IMR-90 (cell line): ENCODE measurements at regions not wholly inside any gene's neighbourhood (a gene's known extent, or its start where the extent isn't known, plus 50 kb on each side); places are given as distances from the start of the nearest gene placed in this dataset.

Experiments
- ATAC-seq: fragments of 200-7000 bp; cut with Tn5 transposase; 2 replicates; pipeline ENCODE4 v1.9.1; 2020; ENCODE audit warnings: low read depth, mild to moderate bottlenecking, moderate library complexity
- BruUV-seq: library from RNA; stranded (reverse); fragments of 400-500 nt; replicated peaks from 2 replicates; lab custom pipeline; 2021; lab: Mats Ljungman, UMichigan
- CTCF ChIA-PET: fragments of 300-600 bp; formaldehyde crosslinking; extraction: SDS; loops from one replicate; lab custom pipeline; 2021; ENCODE audit warnings: antibody characterized with exemption; lab: Yijun Ruan, JAX
- POLR2A ChIA-PET: fragments of 300-600 bp; sonication (Branson Sonifier 250); formaldehyde crosslinking; loops from one replicate; lab custom pipeline; 2022; ENCODE audit warnings: antibody characterized with exemption; ENCODE audit not compliant: unreplicated experiment; lab: Charles Lee
- DNase-seq: peaks from one replicate; pipeline ENCODE4 v3.0.0; 2013
- H2AFZ ChIP-seq: replicated peaks from 2 replicates; pipeline ENCODE3; 2013; ENCODE audit warnings: low read length, mild to moderate bottlenecking; ENCODE audit not compliant: poor library complexity
- H2AK5ac ChIP-seq: 2 replicates; pipeline ENCODE4 v1.6.1; 2013; ENCODE audit warnings: low read depth, low read length, inconsistent platforms
- H2AK9ac ChIP-seq: replicated peaks from 2 replicates; pipeline ENCODE3; 2013; ENCODE audit warnings: mild to moderate bottlenecking, low read depth, low read length, moderate library complexity; ENCODE audit not compliant: poor library complexity
- H2BK120ac ChIP-seq: 2 replicates; pipeline ENCODE4 v1.6.1; 2013; ENCODE audit warnings: low read depth, low read length, inconsistent platforms
- H2BK15ac ChIP-seq: 3 replicates; pipeline ENCODE4 v1.6.1; 2013; ENCODE audit warnings: low read depth, low read length, inconsistent platforms
- H2BK20ac ChIP-seq: 2 replicates; pipeline ENCODE4 v1.6.1; 2013; ENCODE audit warnings: low read depth, mild to moderate bottlenecking, inconsistent platforms, low read length, moderate library complexity
- H2BK5ac ChIP-seq: 2 replicates; pipeline ENCODE4 v1.6.1; 2013; ENCODE audit warnings: mild to moderate bottlenecking, low read depth, low read length, inconsistent platforms; ENCODE audit not compliant: poor library complexity, severe bottlenecking
- H3K14ac ChIP-seq: replicated peaks from 2 replicates; pipeline ENCODE4 v1.6.1; 2013; ENCODE audit warnings: low read depth, low read length, inconsistent platforms
- H3K18ac ChIP-seq: 2 replicates; pipeline ENCODE4 v1.6.1; 2013; ENCODE audit warnings: low read depth, low read length, control low read depth
- H3K23ac ChIP-seq: 2 replicates; pipeline ENCODE4 v1.6.1; 2013; ENCODE audit warnings: low read depth, low read length, inconsistent platforms
- H3K27ac ChIP-seq: 2 replicates; pipeline ENCODE4 v1.5.1; 2013; ENCODE audit warnings: mild to moderate bottlenecking, control low read depth, low read length; ENCODE audit not compliant: insufficient read depth
- H3K27me3 ChIP-seq: 2 replicates; pipeline ENCODE4 v1.6.1; 2013; ENCODE audit warnings: low read length; ENCODE audit not compliant: control insufficient read depth, insufficient read depth
- H3K36me3 ChIP-seq: 2 replicates; pipeline ENCODE4 v1.6.1; 2013; ENCODE audit warnings: low read length, mixed read lengths; ENCODE audit not compliant: control insufficient read depth, insufficient read depth
- H3K4ac ChIP-seq: 2 replicates; pipeline ENCODE4 v1.6.1; 2013; ENCODE audit warnings: low read depth, low read length, inconsistent platforms
- H3K4me1 ChIP-seq: 2 replicates; pipeline ENCODE4 v1.6.1; 2013; ENCODE audit warnings: low read length, mixed read lengths; ENCODE audit not compliant: control insufficient read depth, insufficient read depth
- H3K4me2 ChIP-seq: 2 replicates; pipeline ENCODE4 v1.6.1; 2013; ENCODE audit warnings: low read depth, mild to moderate bottlenecking, control low read depth, low read length, moderate library complexity
- H3K4me3 ChIP-seq: 2 replicates; pipeline ENCODE4 v1.5.1; 2013; ENCODE audit warnings: low read depth, mild to moderate bottlenecking, control low read depth, low read length, moderate library complexity; ENCODE audit not compliant: insufficient read depth
- H3K56ac ChIP-seq: 2 replicates; pipeline ENCODE4 v1.6.1; 2013; ENCODE audit warnings: low read length, inconsistent platforms; ENCODE audit not compliant: insufficient read depth; ENCODE audit errors: extremely low read depth
- H3K79me1 ChIP-seq, 2 experiments: 2 replicates each; pipeline ENCODE4 v1.6.1; 2013; ENCODE audit warnings: low read length in 2 of 2, inconsistent platforms in 1 of 2, low read depth in 1 of 2
- H3K9ac ChIP-seq: 2 replicates; pipeline ENCODE4 v1.6.1; 2013; ENCODE audit warnings: low read depth, low read length, control low read depth
- H3K9me1 ChIP-seq: 2 replicates; pipeline ENCODE4 v1.6.1; 2013; ENCODE audit warnings: low read length, inconsistent platforms; ENCODE audit not compliant: insufficient read depth
- H3K9me3 ChIP-seq: 2 replicates; pipeline ENCODE4 v1.6.1; 2013; ENCODE audit warnings: low read length; ENCODE audit not compliant: control insufficient read depth, insufficient read depth
- H4K20me1 ChIP-seq: 2 replicates; pipeline ENCODE4 v1.6.1; 2013; ENCODE audit warnings: low read length, inconsistent platforms; ENCODE audit not compliant: insufficient read depth
- H4K5ac ChIP-seq: 2 replicates; pipeline ENCODE4 v1.6.1; 2013; ENCODE audit warnings: mild to moderate bottlenecking, low read depth, low read length, control low read depth
- H4K8ac ChIP-seq, 2 experiments: 2 replicates each; pipeline ENCODE4 v1.6.1; 2013; ENCODE audit warnings: low read depth in 2 of 2, low read length in 2 of 2, control low read depth in 1 of 2, inconsistent platforms in 1 of 2
- H4K91ac ChIP-seq: 2 replicates; pipeline ENCODE4 v1.6.1; 2013; ENCODE audit warnings: low read depth, low read length, inconsistent platforms; ENCODE audit not compliant: insufficient read depth
- CEBPB ChIP-seq: IDR thresholded peaks from 2 replicates; pipeline ENCODE4 v1.6.1; 2012; ENCODE audit warnings: low read depth, low read length, improper control_type of control experiment
- CHD1 ChIP-seq: IDR thresholded peaks from 2 replicates; pipeline ENCODE4 v1.6.1; 2012; ENCODE audit warnings: low read depth, low read length, improper control_type of control experiment
- FOS ChIP-seq: fragments of 150-350 bp; IDR thresholded peaks from 2 replicates; pipeline ENCODE4 v1.6.1; 2016; ENCODE audit warnings: low read depth, low read length
- MAZ ChIP-seq: IDR thresholded peaks from 2 replicates; pipeline ENCODE4 v1.6.1; 2012; ENCODE audit warnings: low read depth, mild to moderate bottlenecking, low read length, improper control_type of control experiment, moderate library complexity, borderline replicate concordance
- POLR2A ChIP-seq: IDR thresholded peaks from 2 replicates; pipeline ENCODE4 v1.6.1; 2012; ENCODE audit warnings: mild to moderate bottlenecking, low read depth, low read length
- RCOR1 ChIP-seq: IDR thresholded peaks from 2 replicates; pipeline ENCODE4 v1.6.1; 2012; ENCODE audit warnings: mild to moderate bottlenecking, low read length, improper control_type of control experiment; ENCODE audit not compliant: insufficient replicate concordance
- SMC3 ChIP-seq: fragments of 150-350 bp; IDR thresholded peaks from 2 replicates; pipeline ENCODE4 v1.6.1; 2016; ENCODE audit warnings: low read depth, mild to moderate bottlenecking, antibody characterized with exemption, low read length, moderate library complexity
- WGBS, 2 experiments: methylation state at CpG; one replicate each; pipeline versions ENCODE4 v1.1.5 to v1.1.7; 2013; ENCODE audit warnings: missing lambda C conversion rate in 2 of 2; ENCODE audit not compliant: insufficient read length in 1 of 2; ENCODE audit errors: extremely low coverage in 2 of 2; 5-methylcytosine and 5-hydroxymethylcytosine counted together
- dilution Hi-C: fragments of 300-500 bp; cut with HindIII; formaldehyde crosslinking; loops from one replicate; pipeline ENCODE4 v1.14.3; 2018; ENCODE audit warnings: low sequenced_read_pairs; ENCODE audit not compliant: unreplicated experiment
- in situ Hi-C: fragments of 300-500 bp; cut with MboI; formaldehyde crosslinking; loops from 3 replicates; pipeline ENCODE4 v1.14.3; 2019; ENCODE audit warnings: low sequenced_read_pairs, inconsistent platforms, mixed read lengths
- intact Hi-C: fragments of 100-400 bp; cut with micrococcal nuclease; formaldehyde crosslinking; loops from 2 replicates; pipeline ENCODE4 v1.10.0; 2022
- TF ChIP-seq, protein P1 (sequence below): fragments of 150-350 bp; IDR thresholded peaks from 2 replicates; pipeline ENCODE4 v1.6.1; 2017; ENCODE audit warnings: mild to moderate bottlenecking, antibody characterized with exemption, low read length, low read depth

DNA sequence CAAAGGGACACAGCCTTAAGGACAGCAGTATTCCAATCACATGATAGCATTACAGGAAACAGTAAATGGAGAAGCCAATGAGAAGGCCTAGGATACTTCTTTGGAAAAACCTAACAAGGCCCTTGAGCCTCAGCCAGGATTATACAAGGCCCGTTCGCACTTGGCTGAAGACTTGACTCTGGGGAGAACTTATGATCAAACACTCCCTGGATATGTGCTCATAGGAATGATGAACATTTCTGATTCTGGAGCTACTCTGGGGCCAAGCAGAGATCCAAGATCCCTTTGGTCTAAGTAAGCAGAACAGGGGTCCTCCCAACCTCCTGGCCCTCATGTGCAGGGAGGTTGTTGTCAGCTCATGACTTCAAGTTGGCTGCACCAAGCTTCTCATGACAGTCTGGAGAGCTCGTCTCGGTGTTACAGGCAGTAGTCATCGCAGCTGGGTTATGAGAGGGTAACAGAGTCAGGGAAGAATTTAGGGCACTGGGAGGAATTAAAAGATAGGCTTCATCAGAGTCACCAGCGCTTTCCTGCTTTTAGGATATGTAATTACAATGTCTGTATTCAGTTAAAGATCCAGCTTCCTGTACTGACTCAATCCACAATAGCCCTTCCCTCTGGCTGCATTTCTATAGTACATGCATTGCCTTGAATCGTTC is 92.5 kb upstream of the IRF2BP2 start:
- Histone ChIP-seq H3K23ac (no peak overlapping the region), H3K18ac (0 out of 2 replicates have a peak overlapping the region, but pooled peaks have one; percentile 22), H3K9me1 (peaks cover 12% of the 10 kb centered on the region; the same call in 1 of the 2 replicates), H2AK5ac (peak overlapping the region; percentile 40; the same call in 1 of the 2 replicates), H3K14ac (no peak overlapping the region; the same call in 1 of the 2 replicates), H2BK5ac (no peak overlapping the region), H3K36me3 (no peaks in the 10 kb centered on the region), H4K91ac (no peak overlapping the region), H2BK20ac (no peak overlapping the region; the same call in 1 of the 2 replicates), H4K5ac (no peak overlapping the region), H3K4me2 (no peak overlapping the region), H3K4me3 (no peak overlapping the region), H3K56ac (no peak overlapping the region), H2BK15ac (no peak overlapping the region), H2BK120ac (no peak overlapping the region), H3K27me3 (no peaks in the 10 kb centered on the region), H4K8ac (no peak overlapping the region), H3K4me1 (peaks cover 13% of the 10 kb centered on the region), H3K9me3 (no peaks in the 10 kb centered on the region), H3K27ac (no peak overlapping the region), H4K20me1 (no peaks in the 10 kb centered on the region), H2AK9ac (no peak overlapping the region), H3K79me1 (no peaks in the 10 kb centered on the region), H3K9ac (no peak overlapping the region), H3K4ac (no peak overlapping the region), H2AFZ (no peak overlapping the region)
- no peak for ATAC-seq
- CTCF ChIA-PET: no interaction called here
- no TSS peak for BruUV-seq
- dilution Hi-C loops (no loop called here), in situ Hi-C loops (no loop called here), intact Hi-C loops (no loop called here)
- DNase-seq: no peak
- POLR2A ChIA-PET: interaction anchor here (0.5 kb wide), 1 partner anchor 80 kb away, joined by 13 read pairs; no protein-coding TSS in a partner anchor
- TF ChIP-seq FOS (no peak), POLR2A (no peak), RCOR1 (no peak), CHD1 (no peak), MAZ (no peak), CEBPB (no peak), SMC3 (no peak)
- TF ChIP-seq, protein P1, sequence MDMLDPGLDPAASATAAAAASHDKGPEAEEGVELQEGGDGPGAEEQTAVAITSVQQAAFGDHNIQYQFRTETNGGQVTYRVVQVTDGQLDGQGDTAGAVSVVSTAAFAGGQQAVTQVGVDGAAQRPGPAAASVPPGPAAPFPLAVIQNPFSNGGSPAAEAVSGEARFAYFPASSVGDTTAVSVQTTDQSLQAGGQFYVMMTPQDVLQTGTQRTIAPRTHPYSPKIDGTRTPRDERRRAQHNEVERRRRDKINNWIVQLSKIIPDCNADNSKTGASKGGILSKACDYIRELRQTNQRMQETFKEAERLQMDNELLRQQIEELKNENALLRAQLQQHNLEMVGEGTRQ: no peak
- 78% methylated on average over 1 of the region's 7 CpGs; no CpG with 5 or more reads in 1 of the 2 experiments for WGBS, 2 experiments
